ENCODE measurements at regions not wholly inside any gene's neighbourhood (a gene's known extent, or its start where the extent isn't known, plus 50 kb on each side); places are given as distances from the start of the nearest gene placed in this dataset.

DNA sequence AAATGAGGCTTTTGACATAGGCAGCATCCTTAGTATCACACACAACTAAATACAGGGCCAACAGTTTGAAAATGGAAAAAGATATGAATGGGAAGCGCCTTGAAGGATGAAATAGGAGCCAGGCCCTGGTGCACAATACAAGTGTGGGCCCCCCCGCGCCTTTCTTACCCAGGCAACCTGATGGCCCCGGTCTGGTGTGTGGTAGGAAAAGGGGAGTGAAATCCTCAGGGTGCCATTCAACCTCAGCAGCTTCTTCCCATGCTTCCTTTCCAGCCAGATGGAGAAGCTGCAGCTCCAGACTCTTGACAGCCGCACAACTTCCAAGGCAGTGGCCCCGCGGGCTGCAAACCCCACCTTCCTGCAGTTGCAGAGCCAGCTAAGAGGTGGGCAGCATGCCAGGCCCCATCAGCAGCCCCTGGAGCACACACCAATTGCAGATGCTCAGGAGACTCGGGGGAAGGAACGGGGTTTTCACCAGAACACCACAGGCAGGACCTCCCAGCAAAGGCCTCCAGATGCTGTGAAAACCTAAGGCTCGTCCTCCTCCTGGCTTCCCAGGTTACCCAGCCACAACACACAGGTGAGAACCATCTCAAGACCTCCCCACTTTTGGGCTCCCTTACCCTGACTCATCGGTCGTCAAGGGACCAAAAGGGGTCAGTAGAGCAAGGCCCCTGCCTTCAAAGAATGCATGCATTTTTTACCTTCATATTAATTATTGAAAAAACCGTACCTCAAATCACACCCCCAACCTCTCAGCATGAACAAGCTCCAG lies 101.6 kb downstream of the CPN2 start:
- no peak overlapping the region for H3K27ac ChIP-seq

DNA sequence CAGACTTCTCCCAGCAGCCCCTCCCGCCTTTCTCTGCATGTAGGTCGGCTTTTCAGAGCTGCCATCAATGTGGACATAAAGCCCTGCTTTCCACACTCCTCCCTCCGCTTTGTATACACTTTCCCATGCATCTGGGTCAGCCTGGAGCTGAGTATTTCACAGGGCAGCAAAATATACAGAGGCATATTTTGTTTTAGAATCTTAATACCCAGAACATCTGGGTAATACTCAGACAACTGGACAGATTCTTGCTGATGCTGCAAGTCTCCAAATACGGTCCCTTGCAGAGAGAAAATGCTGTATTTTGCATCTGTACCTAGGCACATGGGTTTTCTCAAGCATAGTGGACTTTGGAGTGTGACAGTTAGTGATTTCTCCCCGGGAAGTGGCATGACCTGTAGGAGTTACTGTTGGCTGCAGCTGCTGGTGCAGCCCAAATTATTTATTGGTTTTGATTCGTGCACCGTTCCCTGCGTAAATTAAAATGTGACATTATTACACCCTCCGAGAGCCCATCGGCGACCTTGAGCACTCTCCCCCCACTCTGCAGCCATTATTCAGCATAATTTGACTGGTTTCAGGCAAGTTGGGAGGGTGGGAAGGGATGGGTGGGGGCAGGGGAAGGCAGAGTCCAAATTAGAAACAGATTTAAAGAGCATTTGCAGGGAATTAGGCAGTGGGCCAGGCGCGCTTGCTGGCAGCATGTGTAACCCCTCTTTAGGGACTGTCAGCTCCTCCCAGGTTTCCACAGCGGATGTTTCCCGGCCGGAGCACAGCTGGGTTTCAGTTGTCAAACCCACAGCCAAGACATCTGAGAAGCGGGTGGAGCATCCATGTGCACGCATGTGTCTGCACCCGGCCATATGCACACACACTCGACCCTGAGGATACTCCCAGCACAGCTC lies 100.8 kb downstream of the CPN2 start:
- intact Hi-C loops (cut with DNase I; ENCODE audit: low total_unique reads) = no loop called here
- DNase-seq = peak; percentile 80 to 88
- H3K4me1 ChIP-seq = peaks cover 0 to 14% of the 10 kb centered on the region in 2 donors
- H3K9me3 ChIP-seq = no peaks in the 10 kb centered on the region
- H3K27me3 ChIP-seq = no peaks in the 10 kb centered on the region
- no peaks in the 10 kb centered on the region for H3K36me3 ChIP-seq
- no peak overlapping the region for H3K27ac ChIP-seq
- no peak overlapping the region for H3K4me3 ChIP-seq
- TF ChIP-seq POLR2A (IDR thresholded peaks at IDR 0.05) = no peak
- TF ChIP-seq, protein P1, sequence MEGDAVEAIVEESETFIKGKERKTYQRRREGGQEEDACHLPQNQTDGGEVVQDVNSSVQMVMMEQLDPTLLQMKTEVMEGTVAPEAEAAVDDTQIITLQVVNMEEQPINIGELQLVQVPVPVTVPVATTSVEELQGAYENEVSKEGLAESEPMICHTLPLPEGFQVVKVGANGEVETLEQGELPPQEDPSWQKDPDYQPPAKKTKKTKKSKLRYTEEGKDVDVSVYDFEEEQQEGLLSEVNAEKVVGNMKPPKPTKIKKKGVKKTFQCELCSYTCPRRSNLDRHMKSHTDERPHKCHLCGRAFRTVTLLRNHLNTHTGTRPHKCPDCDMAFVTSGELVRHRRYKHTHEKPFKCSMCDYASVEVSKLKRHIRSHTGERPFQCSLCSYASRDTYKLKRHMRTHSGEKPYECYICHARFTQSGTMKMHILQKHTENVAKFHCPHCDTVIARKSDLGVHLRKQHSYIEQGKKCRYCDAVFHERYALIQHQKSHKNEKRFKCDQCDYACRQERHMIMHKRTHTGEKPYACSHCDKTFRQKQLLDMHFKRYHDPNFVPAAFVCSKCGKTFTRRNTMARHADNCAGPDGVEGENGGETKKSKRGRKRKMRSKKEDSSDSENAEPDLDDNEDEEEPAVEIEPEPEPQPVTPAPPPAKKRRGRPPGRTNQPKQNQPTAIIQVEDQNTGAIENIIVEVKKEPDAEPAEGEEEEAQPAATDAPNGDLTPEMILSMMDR (IDR thresholded peaks at IDR 0.05) = no peak

More for the DNA sequence above, 101.6 kb downstream of the CPN2 start:
- peaks cover 0 to 14% of the 10 kb centered on the region in 2 donors for H3K4me1 ChIP-seq
- DNase-seq = peak in 1 of 2 donors; percentile 44
- H3K9me3 ChIP-seq = no peaks in the 10 kb centered on the region
- no peaks in the 10 kb centered on the region for H3K36me3 ChIP-seq
- no peaks in the 10 kb centered on the region for H3K27me3 ChIP-seq
- intact Hi-C loops (cut with DNase I; ENCODE audit: low total_unique reads) = no loop called here
- TF ChIP-seq POLR2A (IDR thresholded peaks at IDR 0.05) = no peak
- TF ChIP-seq, protein P1 (IDR thresholded peaks at IDR 0.05) = no peak
- no peak overlapping the region for H3K4me3 ChIP-seq

DNA sequence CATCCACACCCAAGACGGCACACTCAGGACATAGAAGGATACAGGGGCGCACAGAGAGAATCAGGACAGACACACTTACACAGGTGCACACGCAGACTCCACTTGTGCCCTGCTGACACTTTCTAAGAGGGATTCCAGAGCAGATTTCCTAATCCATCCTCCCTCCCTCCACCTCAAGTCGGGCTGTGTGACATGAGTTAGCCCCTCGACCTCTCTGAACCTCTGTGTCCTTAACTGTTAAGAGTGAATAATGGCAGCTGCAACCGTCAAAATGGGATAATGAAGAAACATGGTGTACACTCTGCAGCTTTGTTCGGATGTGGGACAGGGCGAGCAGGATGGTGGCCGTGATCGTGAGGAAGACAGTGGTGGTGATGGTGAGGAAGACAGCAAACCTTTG lies 100.1 kb downstream of the CPN2 start:
- Histone ChIP-seq H3K36me3 (no peaks in the 10 kb centered on the region), H3K9me3 (no peaks in the 10 kb centered on the region), H3K4me3 (no peak overlapping the region), H3K27ac (no peak overlapping the region), H3K27me3 (no peaks in the 10 kb centered on the region), H3K4me1 (peaks cover 0 to 14% of the 10 kb centered on the region in 2 donors)
- DNase-seq = no peak
- intact Hi-C loops (cut with DNase I; ENCODE audit: low total_unique reads) = no loop called here
- no peak for TF ChIP-seq POLR2A (IDR thresholded peaks at IDR 0.05)
- TF ChIP-seq, protein P1 (IDR thresholded peaks at IDR 0.05) = no peak

DNA sequence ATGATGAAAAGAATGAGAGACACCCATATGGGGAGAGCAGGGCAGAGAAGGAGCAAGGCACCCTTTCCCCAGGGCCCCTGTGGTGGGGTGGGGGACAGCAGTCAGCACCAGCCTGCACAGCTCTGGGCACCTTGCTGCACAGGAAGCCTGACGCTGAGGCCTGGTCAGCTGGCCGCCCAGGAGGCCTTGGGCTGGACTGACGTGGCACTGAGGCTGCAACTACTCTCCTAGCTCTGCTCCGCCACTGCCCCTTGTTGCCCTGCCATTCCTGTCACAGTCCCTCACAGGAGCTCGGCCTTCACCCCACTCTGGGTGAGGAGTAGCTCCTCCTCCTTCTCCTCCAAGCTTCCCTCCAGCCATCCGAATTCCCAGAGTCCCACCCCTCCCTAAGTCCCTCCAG lies 99.7 kb downstream of the CPN2 start:
- intact Hi-C loops (cut with DNase I; ENCODE audit: low total_unique reads) = no loop called here
- H3K36me3 ChIP-seq = no peaks in the 10 kb centered on the region
- no peak overlapping the region for H3K27ac ChIP-seq
- H3K4me3 ChIP-seq = no peak overlapping the region
- no peak for DNase-seq
- no peaks in the 10 kb centered on the region for H3K27me3 ChIP-seq
- no peaks in the 10 kb centered on the region for H3K9me3 ChIP-seq
- TF ChIP-seq, protein P1 (IDR thresholded peaks at IDR 0.05) = no peak
- TF ChIP-seq POLR2A (IDR thresholded peaks at IDR 0.05) = no peak
- peaks cover 0 to 14% of the 10 kb centered on the region in 2 donors for H3K4me1 ChIP-seq
